ENCODE measurements at regions not wholly inside any gene's neighbourhood (a gene's known extent, or its start where the extent isn't known, plus 50 kb on each side); places are given as distances from the start of the nearest gene placed in this dataset.

DNA sequence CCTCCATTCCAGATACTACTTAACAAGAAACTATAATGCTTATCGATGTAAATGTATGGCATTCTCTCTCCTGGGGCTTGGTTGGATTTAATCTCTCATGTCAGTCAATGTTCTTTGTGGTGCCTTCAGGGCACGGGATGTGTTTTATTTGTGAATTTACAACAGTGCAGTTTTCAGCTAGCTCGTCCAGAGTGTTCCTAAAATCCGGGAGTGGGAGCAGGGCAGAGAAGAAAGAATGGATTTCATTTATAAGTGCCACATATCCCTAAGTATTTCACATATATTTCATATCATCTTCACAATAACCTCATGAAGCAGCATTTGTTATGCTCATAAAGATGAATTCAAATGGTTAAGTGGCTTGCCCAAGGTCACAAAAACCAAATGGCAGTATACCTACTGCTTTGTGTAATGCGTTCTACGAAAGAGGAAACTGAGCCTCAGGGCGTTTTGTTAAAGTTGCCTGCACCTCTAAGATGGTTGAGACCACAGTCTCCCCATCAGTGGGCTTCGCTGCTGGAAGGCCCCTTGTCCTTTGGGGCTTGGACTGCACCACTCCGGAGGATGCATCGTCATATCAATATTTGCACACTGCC, 134.7 kb upstream of the MGAT5 start:
- TF ChIP-seq, protein P1, sequence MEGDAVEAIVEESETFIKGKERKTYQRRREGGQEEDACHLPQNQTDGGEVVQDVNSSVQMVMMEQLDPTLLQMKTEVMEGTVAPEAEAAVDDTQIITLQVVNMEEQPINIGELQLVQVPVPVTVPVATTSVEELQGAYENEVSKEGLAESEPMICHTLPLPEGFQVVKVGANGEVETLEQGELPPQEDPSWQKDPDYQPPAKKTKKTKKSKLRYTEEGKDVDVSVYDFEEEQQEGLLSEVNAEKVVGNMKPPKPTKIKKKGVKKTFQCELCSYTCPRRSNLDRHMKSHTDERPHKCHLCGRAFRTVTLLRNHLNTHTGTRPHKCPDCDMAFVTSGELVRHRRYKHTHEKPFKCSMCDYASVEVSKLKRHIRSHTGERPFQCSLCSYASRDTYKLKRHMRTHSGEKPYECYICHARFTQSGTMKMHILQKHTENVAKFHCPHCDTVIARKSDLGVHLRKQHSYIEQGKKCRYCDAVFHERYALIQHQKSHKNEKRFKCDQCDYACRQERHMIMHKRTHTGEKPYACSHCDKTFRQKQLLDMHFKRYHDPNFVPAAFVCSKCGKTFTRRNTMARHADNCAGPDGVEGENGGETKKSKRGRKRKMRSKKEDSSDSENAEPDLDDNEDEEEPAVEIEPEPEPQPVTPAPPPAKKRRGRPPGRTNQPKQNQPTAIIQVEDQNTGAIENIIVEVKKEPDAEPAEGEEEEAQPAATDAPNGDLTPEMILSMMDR (IDR thresholded peaks at IDR 0.05): no peak
- TF ChIP-seq EP300 (IDR thresholded peaks at IDR 0.05) (no peak), POLR2A (IDR thresholded peaks at IDR 0.05) (no peak)

Data from gastroesophageal sphincter (tissue), 3 donors.